DND-41 (cell line): ENCODE measurements at regions not wholly inside any gene's neighbourhood (a gene's known extent, or its start where the extent isn't known, plus 50 kb on each side); places are given as distances from the start of the nearest gene placed in this dataset.

Experiments used
- CTCF ChIP-seq: IDR thresholded peaks from 2 replicates; pipeline ENCODE4 v1.5.1; 2012; ENCODE audit warnings: borderline replicate concordance, low read length, moderate library complexity, mild to moderate bottlenecking; ENCODE audit not compliant: poor library complexity, severe bottlenecking; ENCODE audit errors: extremely low read depth
- EZH2 ChIP-seq: IDR thresholded peaks from 3 replicates; pipeline ENCODE4 v1.6.1; 2012; ENCODE audit warnings: borderline replicate concordance, low read depth, mild to moderate bottlenecking, moderate library complexity, low read length, inconsistent platforms; ENCODE audit not compliant: severe bottlenecking

GRCh38 chr2:53075760-53076159 lies 691.8 kb upstream of the CHAC2 start:
- TF ChIP-seq CTCF (no peak), EZH2 (no peak)
